A673 (cell line): ENCODE measurements at regions not wholly inside any gene's neighbourhood (a gene's known extent, or its start where the extent isn't known, plus 50 kb on each side); places are given as distances from the start of the nearest gene placed in this dataset.

ENCODE experiments used
- BruUV-seq: library from RNA; stranded (reverse); fragments of 400-500 nt; replicated peaks from 2 replicates; lab custom pipeline; 2021; lab: Mats Ljungman, UMichigan
- CTCF ChIA-PET: fragments of 300-600 bp; sonication (Branson Sonifier 250); formaldehyde crosslinking; loops from one replicate; lab custom pipeline; 2022; ENCODE audit warnings: antibody characterized with exemption; lab: Charles Lee
- POLR2A ChIA-PET: fragments of 300-600 bp; sonication (Branson Sonifier 250); formaldehyde crosslinking; loops from one replicate; lab custom pipeline; 2022; ENCODE audit warnings: antibody characterized with exemption; ENCODE audit not compliant: low non-redundant PET; lab: Charles Lee
- DNase-seq: peaks from one replicate; pipeline ENCODE4 v3.0.0-alpha.2; 2015; ENCODE audit warnings: low spot score
- H3K27ac ChIP-seq: fragments of 200-600 bp; sonication (generic); 2 replicates; pipeline ENCODE4 v1.5.1; 2016; ENCODE audit warnings: mixed run types, low read depth, mild to moderate bottlenecking, mixed read lengths, antibody characterized with exemption, low read length; ENCODE audit not compliant: poor library complexity, severe bottlenecking
- H3K27me3 ChIP-seq: fragments of 200-600 bp; sonication (generic); replicated peaks from 2 replicates; pipeline ENCODE4 v1.6.1; 2017; ENCODE audit warnings: mixed run types, low read depth, mild to moderate bottlenecking, mixed read lengths, antibody characterized with exemption, low read length; ENCODE audit not compliant: insufficient read depth, poor library complexity
- H3K36me3 ChIP-seq: fragments of 200-600 bp; sonication (generic); 2 replicates; pipeline ENCODE4 v1.6.1; 2016; ENCODE audit warnings: mixed run types, mild to moderate bottlenecking, mixed read lengths, antibody characterized with exemption, low read length; ENCODE audit not compliant: insufficient read depth, poor library complexity, severe bottlenecking
- H3K4me1 ChIP-seq: fragments of 200-600 bp; sonication (generic); 2 replicates; pipeline ENCODE4 v1.6.1; 2017; ENCODE audit warnings: mixed run types, mild to moderate bottlenecking, mixed read lengths, antibody characterized with exemption, low read length; ENCODE audit not compliant: insufficient read depth, poor library complexity, severe bottlenecking
- H3K4me3 ChIP-seq: fragments of 200-600 bp; sonication (generic); 2 replicates; pipeline ENCODE4 v1.5.1; 2016; ENCODE audit warnings: low read depth, mixed run types, mild to moderate bottlenecking, mixed read lengths, low read length; ENCODE audit not compliant: poor library complexity, severe bottlenecking
- H3K9me3 ChIP-seq: fragments of 200-600 bp; sonication (generic); 2 replicates; pipeline ENCODE4 v1.6.1; 2016; ENCODE audit warnings: mixed run types, low read depth, mild to moderate bottlenecking, mixed read lengths, antibody characterized with exemption, low read length; ENCODE audit not compliant: poor library complexity, severe bottlenecking
- EZH2 ChIP-seq: fragments of 200-600 bp; sonication (generic); IDR thresholded peaks from 2 replicates; pipeline ENCODE4 v1.6.1; 2017; ENCODE audit warnings: borderline replicate concordance, low read depth, mild to moderate bottlenecking, mixed read lengths, antibody characterized with exemption, low read length; ENCODE audit not compliant: poor library complexity, severe bottlenecking
- intact Hi-C: fragments of 100-400 bp; cut with micrococcal nuclease; formaldehyde crosslinking; loops from one replicate; pipeline ENCODE4 v1.10.0; 2022; ENCODE audit not compliant: unreplicated experiment
- TF ChIP-seq, protein P1 (sequence below): fragments of 300-800, 200-600 bp; sonication (generic); conservative IDR thresholded peaks from 2 replicates; pipeline ENCODE4 v1.5.1; 2017; ENCODE audit warnings: low read depth, mild to moderate bottlenecking, antibody characterized with exemption, low read length, moderate library complexity, mixed read lengths

DNA sequence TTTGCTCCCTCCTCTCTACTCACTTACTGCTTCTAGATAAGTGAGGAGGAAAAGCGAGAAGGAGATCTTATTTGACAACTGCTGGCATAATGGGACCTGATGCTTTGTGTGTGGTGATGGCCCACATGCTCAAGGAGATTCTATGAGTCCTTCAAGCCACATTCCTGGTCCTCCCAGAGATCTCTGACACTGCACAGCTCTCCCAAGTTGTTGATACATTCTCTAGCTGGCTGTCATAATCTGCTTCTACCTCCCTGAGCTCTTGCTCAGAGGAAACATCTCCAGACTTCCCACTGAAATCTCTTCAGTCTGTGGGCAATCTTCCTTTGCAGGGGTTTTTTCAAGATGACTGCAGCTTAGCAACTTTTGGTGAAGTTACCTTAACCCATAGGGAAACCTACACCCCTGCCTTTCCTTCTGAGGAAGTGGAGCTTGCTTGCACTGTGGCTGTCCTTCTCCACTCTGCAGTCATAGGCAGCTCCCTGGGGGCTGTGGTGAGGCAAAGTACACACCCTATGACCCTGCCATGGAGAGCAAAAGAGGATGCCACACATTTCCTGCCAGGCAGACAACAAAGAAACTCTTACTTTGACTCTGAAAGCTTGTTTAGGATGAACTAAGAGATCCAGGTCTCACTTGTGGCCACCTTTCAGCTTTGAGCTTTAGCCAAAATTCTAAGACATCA, 163.8 kb downstream of the TMEM38B start:
- no peaks in the 10 kb centered on the region for H3K4me1 ChIP-seq
- no peaks in the 10 kb centered on the region for H3K9me3 ChIP-seq
- H3K4me3 ChIP-seq, result no peak overlapping the region
- ChIA-PET CTCF (no interaction called here), POLR2A (no interaction called here)
- no peaks in the 10 kb centered on the region for H3K36me3 ChIP-seq
- intact Hi-C loops, result no loop called here
- TF ChIP-seq, protein P1, sequence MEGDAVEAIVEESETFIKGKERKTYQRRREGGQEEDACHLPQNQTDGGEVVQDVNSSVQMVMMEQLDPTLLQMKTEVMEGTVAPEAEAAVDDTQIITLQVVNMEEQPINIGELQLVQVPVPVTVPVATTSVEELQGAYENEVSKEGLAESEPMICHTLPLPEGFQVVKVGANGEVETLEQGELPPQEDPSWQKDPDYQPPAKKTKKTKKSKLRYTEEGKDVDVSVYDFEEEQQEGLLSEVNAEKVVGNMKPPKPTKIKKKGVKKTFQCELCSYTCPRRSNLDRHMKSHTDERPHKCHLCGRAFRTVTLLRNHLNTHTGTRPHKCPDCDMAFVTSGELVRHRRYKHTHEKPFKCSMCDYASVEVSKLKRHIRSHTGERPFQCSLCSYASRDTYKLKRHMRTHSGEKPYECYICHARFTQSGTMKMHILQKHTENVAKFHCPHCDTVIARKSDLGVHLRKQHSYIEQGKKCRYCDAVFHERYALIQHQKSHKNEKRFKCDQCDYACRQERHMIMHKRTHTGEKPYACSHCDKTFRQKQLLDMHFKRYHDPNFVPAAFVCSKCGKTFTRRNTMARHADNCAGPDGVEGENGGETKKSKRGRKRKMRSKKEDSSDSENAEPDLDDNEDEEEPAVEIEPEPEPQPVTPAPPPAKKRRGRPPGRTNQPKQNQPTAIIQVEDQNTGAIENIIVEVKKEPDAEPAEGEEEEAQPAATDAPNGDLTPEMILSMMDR, result no peak
- no peak for TF ChIP-seq EZH2
- no peaks in the 10 kb centered on the region for H3K27me3 ChIP-seq
- no peak for DNase-seq
- BruUV-seq, result no TSS peak
- H3K27ac ChIP-seq, result no peak overlapping the region

DNA sequence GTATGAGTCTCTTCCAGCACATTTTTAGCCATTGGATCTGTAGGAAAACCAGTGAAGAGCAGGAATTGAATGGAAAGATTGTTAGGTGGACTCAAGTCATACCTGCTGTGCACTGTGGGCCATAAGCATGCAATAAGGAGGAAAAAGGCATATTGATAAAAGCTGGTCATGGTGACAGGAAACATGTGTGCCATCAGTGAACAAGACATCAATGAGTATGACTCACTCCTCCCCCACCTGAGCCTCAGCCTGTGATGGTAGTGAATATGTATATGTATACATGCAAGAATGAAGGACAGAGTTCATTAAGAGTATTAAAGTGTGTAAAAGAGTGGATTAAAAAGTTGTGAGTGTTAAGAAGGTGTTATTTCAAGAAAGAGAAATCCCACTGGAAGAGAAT, 164.5 kb downstream of the TMEM38B start:
- no peak for TF ChIP-seq EZH2
- TF ChIP-seq, protein P1, result no peak
- Histone ChIP-seq H3K36me3 (no peaks in the 10 kb centered on the region), H3K4me3 (no peak overlapping the region), H3K4me1 (no peaks in the 10 kb centered on the region), H3K27me3 (no peaks in the 10 kb centered on the region), H3K9me3 (no peaks in the 10 kb centered on the region), H3K27ac (no peak overlapping the region)
- no TSS peak for BruUV-seq
- CTCF ChIA-PET, result no interaction called here
- POLR2A ChIA-PET, result no interaction called here
- DNase-seq, result no peak
- intact Hi-C loops, result no loop called here

DNA sequence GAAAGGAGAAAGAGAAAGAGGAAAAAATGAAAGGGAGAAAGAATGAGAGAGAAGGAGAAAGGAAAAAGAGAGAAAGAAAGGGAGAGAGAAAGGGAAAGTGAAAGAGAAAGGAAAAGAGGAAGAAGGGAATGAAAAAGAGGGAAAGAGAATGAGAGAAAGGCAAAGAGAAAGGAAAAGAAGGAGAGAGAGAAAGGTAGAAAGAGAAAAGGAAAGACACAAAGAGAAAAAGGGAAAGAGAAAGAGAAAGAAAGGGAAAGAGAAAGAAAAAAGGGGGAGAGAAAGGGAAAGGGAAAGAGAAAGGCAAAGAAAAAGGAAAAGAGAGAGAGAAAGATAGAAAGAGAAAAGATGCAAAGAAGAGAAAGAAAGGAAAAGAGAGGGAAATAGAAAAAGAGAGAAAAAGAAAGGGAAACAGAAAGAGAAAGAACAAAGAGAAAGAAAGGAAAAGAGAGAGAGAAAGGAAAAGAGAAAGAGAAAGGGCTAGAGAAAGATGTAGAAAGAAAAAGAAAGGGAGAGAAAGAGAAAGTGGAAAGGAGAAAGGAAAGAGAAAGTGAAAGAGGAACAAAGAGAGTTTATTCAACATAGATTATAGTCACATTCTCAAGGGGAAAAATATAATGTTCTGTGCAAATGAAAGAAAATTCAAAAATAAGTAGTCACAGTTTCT, 165.2 kb downstream of the TMEM38B start:
- TF ChIP-seq EZH2, result no peak
- TF ChIP-seq, protein P1, result no peak
- CTCF ChIA-PET, result no interaction called here

More for the DNA sequence above, 165.2 kb downstream of the TMEM38B start:
- no peaks in the 10 kb centered on the region for H3K36me3 ChIP-seq
- no peaks in the 10 kb centered on the region for H3K27me3 ChIP-seq
- intact Hi-C loops, result no loop called here
- POLR2A ChIA-PET, result interaction anchor here (0.6 kb wide), 1 partner anchor 9 kb away, joined by 4 read pairs; no protein-coding TSS in a partner anchor
- H3K27ac ChIP-seq, result no peak overlapping the region
- BruUV-seq, result no TSS peak
- DNase-seq, result no peak
- H3K4me3 ChIP-seq, result no peak overlapping the region
- no peaks in the 10 kb centered on the region for H3K9me3 ChIP-seq
- H3K4me1 ChIP-seq, result no peaks in the 10 kb centered on the region
